Body of pancreas (tissue), 4 donors: ENCODE measurements at regions not wholly inside any gene's neighbourhood (a gene's known extent, or its start where the extent isn't known, plus 50 kb on each side); places are given as distances from the start of the nearest gene placed in this dataset.

Experiments
- POLR2A ChIP-seq, 3 donors: fragments of 450-650 bp; IDR thresholded peaks; one replicate each; pipeline ENCODE4 v1.6.1; 2016; ENCODE audit warnings: antibody characterized with exemption in 3 of 3, mild to moderate bottlenecking in 2 of 3
- TF ChIP-seq, protein P1 (sequence below), 7 experiments: fragments of 450-650 bp in 4 of 7; fragments of 200-600 bp in 3 of 7; sonication (generic) in 3 of 7; IDR thresholded peaks; one replicate each; pipeline ENCODE4 v1.5.1; 2016 to 2019; ENCODE audit warnings: antibody characterized with exemption in 7 of 7

DNA sequence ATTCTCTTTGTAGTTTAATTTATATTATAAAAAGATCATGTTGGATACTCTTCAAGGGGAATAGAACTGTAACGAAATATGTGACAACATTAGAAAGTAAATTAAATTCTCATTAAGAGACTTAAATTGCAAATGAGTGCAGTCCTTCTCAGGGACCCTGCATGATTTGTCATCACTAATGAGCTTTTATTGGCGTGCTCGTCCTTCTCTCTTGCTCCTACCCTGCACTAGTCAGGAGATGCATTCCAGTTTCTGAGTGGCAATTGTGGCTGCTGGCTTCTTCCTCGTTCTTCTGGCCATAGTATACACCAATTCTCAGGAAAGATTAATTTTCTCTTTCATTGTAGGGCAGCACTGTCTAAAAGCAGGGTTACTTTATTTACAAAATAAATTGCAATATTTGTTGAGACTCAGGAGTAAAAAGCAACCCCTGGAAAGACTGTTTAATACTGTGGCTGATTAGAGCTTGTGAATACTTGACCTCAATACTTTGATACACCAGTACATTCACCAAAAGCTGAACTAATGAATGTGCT is 376.3 kb upstream of the CHD1 start:
- TF ChIP-seq, protein P1, sequence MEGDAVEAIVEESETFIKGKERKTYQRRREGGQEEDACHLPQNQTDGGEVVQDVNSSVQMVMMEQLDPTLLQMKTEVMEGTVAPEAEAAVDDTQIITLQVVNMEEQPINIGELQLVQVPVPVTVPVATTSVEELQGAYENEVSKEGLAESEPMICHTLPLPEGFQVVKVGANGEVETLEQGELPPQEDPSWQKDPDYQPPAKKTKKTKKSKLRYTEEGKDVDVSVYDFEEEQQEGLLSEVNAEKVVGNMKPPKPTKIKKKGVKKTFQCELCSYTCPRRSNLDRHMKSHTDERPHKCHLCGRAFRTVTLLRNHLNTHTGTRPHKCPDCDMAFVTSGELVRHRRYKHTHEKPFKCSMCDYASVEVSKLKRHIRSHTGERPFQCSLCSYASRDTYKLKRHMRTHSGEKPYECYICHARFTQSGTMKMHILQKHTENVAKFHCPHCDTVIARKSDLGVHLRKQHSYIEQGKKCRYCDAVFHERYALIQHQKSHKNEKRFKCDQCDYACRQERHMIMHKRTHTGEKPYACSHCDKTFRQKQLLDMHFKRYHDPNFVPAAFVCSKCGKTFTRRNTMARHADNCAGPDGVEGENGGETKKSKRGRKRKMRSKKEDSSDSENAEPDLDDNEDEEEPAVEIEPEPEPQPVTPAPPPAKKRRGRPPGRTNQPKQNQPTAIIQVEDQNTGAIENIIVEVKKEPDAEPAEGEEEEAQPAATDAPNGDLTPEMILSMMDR (IDR thresholded peaks at IDR 0.05), result no peak
- TF ChIP-seq POLR2A (IDR thresholded peaks at IDR 0.05), result no peak
